ENCODE measurements at regions not wholly inside any gene's neighbourhood (a gene's known extent, or its start where the extent isn't known, plus 50 kb on each side); places are given as distances from the start of the nearest gene placed in this dataset.
"Not testable (repeated sequence)": the region's sequence is repeated elsewhere in the genome, so short reads cannot be mapped to it uniquely, and the experiment has no call there.

- not testable (repeated sequence) for H3K27ac ChIP-seq (ENCODE audit: low read length); H3K4me3 ChIP-seq (ENCODE audit: low read depth in 1 of 2, low read length in 2 of 2); H3K36me3 ChIP-seq (ENCODE audit: insufficient read depth, low read length); H3K9me3 ChIP-seq (ENCODE audit: insufficient read depth, low read length, severe bottlenecking); H3K4me2 ChIP-seq (ENCODE audit: insufficient read depth, low read length); H3K79me2 ChIP-seq (ENCODE audit: insufficient read depth, low read length); H3K9ac ChIP-seq (ENCODE audit: low read depth, low read length); H4K20me1 ChIP-seq (ENCODE audit: insufficient read depth, low read length); H3K4me1 ChIP-seq (ENCODE audit: insufficient read depth, low read length); H3K27me3 ChIP-seq (ENCODE audit: insufficient read depth, low read length, poor library complexity); H2AFZ ChIP-seq (ENCODE audit: low read depth, low read length)
- peak; percentile 78 for ATAC-seq (ENCODE audit: insufficient read depth, low read depth)
- DNase-seq = peak; percentile 71
Measured at GRCh38 chr22:15782933-15783332, 93.1 kb downstream of the POTEH start.

GRCh38 chr22:15784383-15785085 lies 94.7 kb downstream of the POTEH start:
- not testable (repeated sequence) for H4K20me1 ChIP-seq (ENCODE audit: insufficient read depth, low read length); H3K27ac ChIP-seq (ENCODE audit: low read length); H3K9me3 ChIP-seq (ENCODE audit: insufficient read depth, low read length, severe bottlenecking); H3K79me2 ChIP-seq (ENCODE audit: insufficient read depth, low read length); H3K4me3 ChIP-seq (ENCODE audit: low read depth in 1 of 2, low read length in 2 of 2); H3K4me2 ChIP-seq (ENCODE audit: insufficient read depth, low read length); H3K27me3 ChIP-seq (ENCODE audit: insufficient read depth, low read length, poor library complexity); H3K36me3 ChIP-seq (ENCODE audit: insufficient read depth, low read length); H3K9ac ChIP-seq (ENCODE audit: low read depth, low read length); DNase-seq; H2AFZ ChIP-seq (ENCODE audit: low read depth, low read length)
- ATAC-seq (ENCODE audit: insufficient read depth, low read depth) = peak; percentile 69
- peaks cover 13% of the 10 kb centered on the region for H3K4me1 ChIP-seq (ENCODE audit: insufficient read depth, low read length)

- not testable (repeated sequence) for ATAC-seq (ENCODE audit: insufficient read depth, low read depth)
Measured at GRCh38 chr22:15786942-15787733, 97.3 kb downstream of the POTEH start.

GRCh38 chr22:15791557-15791956 lies 101.7 kb downstream of the POTEH start:
- not testable (repeated sequence) for ATAC-seq (ENCODE audit: insufficient read depth, low read depth); H3K79me2 ChIP-seq (ENCODE audit: insufficient read depth, low read length); DNase-seq

More at GRCh38 chr22:15786942-15787733, 97.3 kb downstream of the POTEH start:
- DNase-seq; H3K27ac ChIP-seq (ENCODE audit: low read length); H2AFZ ChIP-seq (ENCODE audit: low read depth, low read length); H3K9ac ChIP-seq (ENCODE audit: low read depth, low read length); H4K20me1 ChIP-seq (ENCODE audit: insufficient read depth, low read length); H3K27me3 ChIP-seq (ENCODE audit: insufficient read depth, low read length, poor library complexity); H3K79me2 ChIP-seq (ENCODE audit: insufficient read depth, low read length); H3K36me3 ChIP-seq (ENCODE audit: insufficient read depth, low read length); H3K9me3 ChIP-seq (ENCODE audit: insufficient read depth, low read length, severe bottlenecking); H3K4me3 ChIP-seq (ENCODE audit: low read depth in 1 of 2, low read length in 2 of 2): not testable (repeated sequence)
- peak overlapping the region; percentile 23; the same call in 1 of the 2 replicates for H3K4me2 ChIP-seq (ENCODE audit: insufficient read depth, low read length)
- peaks cover 13% of the 10 kb centered on the region for H3K4me1 ChIP-seq (ENCODE audit: insufficient read depth, low read length)

GRCh38 chr22:15799935-15800334 lies 110.1 kb downstream of the POTEH start:
- not testable (repeated sequence) for H3K4me3 ChIP-seq (ENCODE audit: low read depth in 1 of 2, low read length in 2 of 2); H4K20me1 ChIP-seq (ENCODE audit: insufficient read depth, low read length); H3K27ac ChIP-seq (ENCODE audit: low read length); H3K79me2 ChIP-seq (ENCODE audit: insufficient read depth, low read length); H3K4me2 ChIP-seq (ENCODE audit: insufficient read depth, low read length); H3K9me3 ChIP-seq (ENCODE audit: insufficient read depth, low read length, severe bottlenecking); H3K27me3 ChIP-seq (ENCODE audit: insufficient read depth, low read length, poor library complexity); DNase-seq; ATAC-seq (ENCODE audit: insufficient read depth, low read depth); H3K4me1 ChIP-seq (ENCODE audit: insufficient read depth, low read length); H3K36me3 ChIP-seq (ENCODE audit: insufficient read depth, low read length); H2AFZ ChIP-seq (ENCODE audit: low read depth, low read length); H3K9ac ChIP-seq (ENCODE audit: low read depth, low read length)

More at GRCh38 chr22:15791557-15791956, 101.7 kb downstream of the POTEH start:
- H2AFZ ChIP-seq (ENCODE audit: low read depth, low read length); H3K4me1 ChIP-seq (ENCODE audit: insufficient read depth, low read length); H3K27ac ChIP-seq (ENCODE audit: low read length); H3K9me3 ChIP-seq (ENCODE audit: insufficient read depth, low read length, severe bottlenecking); H3K9ac ChIP-seq (ENCODE audit: low read depth, low read length); H3K27me3 ChIP-seq (ENCODE audit: insufficient read depth, low read length, poor library complexity); H3K36me3 ChIP-seq (ENCODE audit: insufficient read depth, low read length); H3K4me2 ChIP-seq (ENCODE audit: insufficient read depth, low read length); H3K4me3 ChIP-seq (ENCODE audit: low read depth in 1 of 2, low read length in 2 of 2); H4K20me1 ChIP-seq (ENCODE audit: insufficient read depth, low read length): not testable (repeated sequence)

- H2AFZ ChIP-seq (ENCODE audit: low read depth, low read length); H3K79me2 ChIP-seq (ENCODE audit: insufficient read depth, low read length); H3K36me3 ChIP-seq (ENCODE audit: insufficient read depth, low read length); H3K27ac ChIP-seq (ENCODE audit: low read length); H3K4me1 ChIP-seq (ENCODE audit: insufficient read depth, low read length); H3K9me3 ChIP-seq (ENCODE audit: insufficient read depth, low read length, severe bottlenecking); H3K9ac ChIP-seq (ENCODE audit: low read depth, low read length); H3K4me3 ChIP-seq (ENCODE audit: low read depth in 1 of 2, low read length in 2 of 2); H3K27me3 ChIP-seq (ENCODE audit: insufficient read depth, low read length, poor library complexity); H4K20me1 ChIP-seq (ENCODE audit: insufficient read depth, low read length); H3K4me2 ChIP-seq (ENCODE audit: insufficient read depth, low read length): not testable (repeated sequence)
- ATAC-seq (ENCODE audit: insufficient read depth, low read depth) (peak; percentile 85), DNase-seq (peak; percentile 58)
- peak; percentile 23 for TF ChIP-seq CTCF (IDR thresholded peaks at IDR 0.05; ENCODE audit: borderline replicate concordance, extremely low read depth, low read length, poor library complexity, severe bottlenecking)
Measured at GRCh38 chr22:15811141-15811540, 121.3 kb downstream of the POTEH start.

GRCh38 chr22:15815783-15816182 lies 126.0 kb downstream of the POTEH start:
- H3K79me2 ChIP-seq (ENCODE audit: insufficient read depth, low read length); H4K20me1 ChIP-seq (ENCODE audit: insufficient read depth, low read length); H3K27me3 ChIP-seq (ENCODE audit: insufficient read depth, low read length, poor library complexity); H3K9ac ChIP-seq (ENCODE audit: low read depth, low read length); H3K4me2 ChIP-seq (ENCODE audit: insufficient read depth, low read length); H3K36me3 ChIP-seq (ENCODE audit: insufficient read depth, low read length); H3K4me3 ChIP-seq (ENCODE audit: low read depth in 1 of 2, low read length in 2 of 2); H2AFZ ChIP-seq (ENCODE audit: low read depth, low read length); DNase-seq; H3K4me1 ChIP-seq (ENCODE audit: insufficient read depth, low read length); H3K27ac ChIP-seq (ENCODE audit: low read length); H3K9me3 ChIP-seq (ENCODE audit: insufficient read depth, low read length, severe bottlenecking): not testable (repeated sequence)
- peak; percentile 15; the same call in 1 of the 3 replicates for ATAC-seq (ENCODE audit: insufficient read depth, low read depth)

Measured in DND-41 (cell line).